ENCODE measurements at regions not wholly inside any gene's neighbourhood (a gene's known extent, or its start where the extent isn't known, plus 50 kb on each side); places are given as distances from the start of the nearest gene placed in this dataset.
"Not testable (repeated sequence)": the region's sequence is repeated elsewhere in the genome, so short reads cannot be mapped to it uniquely, and the experiment has no call there.

DNA sequence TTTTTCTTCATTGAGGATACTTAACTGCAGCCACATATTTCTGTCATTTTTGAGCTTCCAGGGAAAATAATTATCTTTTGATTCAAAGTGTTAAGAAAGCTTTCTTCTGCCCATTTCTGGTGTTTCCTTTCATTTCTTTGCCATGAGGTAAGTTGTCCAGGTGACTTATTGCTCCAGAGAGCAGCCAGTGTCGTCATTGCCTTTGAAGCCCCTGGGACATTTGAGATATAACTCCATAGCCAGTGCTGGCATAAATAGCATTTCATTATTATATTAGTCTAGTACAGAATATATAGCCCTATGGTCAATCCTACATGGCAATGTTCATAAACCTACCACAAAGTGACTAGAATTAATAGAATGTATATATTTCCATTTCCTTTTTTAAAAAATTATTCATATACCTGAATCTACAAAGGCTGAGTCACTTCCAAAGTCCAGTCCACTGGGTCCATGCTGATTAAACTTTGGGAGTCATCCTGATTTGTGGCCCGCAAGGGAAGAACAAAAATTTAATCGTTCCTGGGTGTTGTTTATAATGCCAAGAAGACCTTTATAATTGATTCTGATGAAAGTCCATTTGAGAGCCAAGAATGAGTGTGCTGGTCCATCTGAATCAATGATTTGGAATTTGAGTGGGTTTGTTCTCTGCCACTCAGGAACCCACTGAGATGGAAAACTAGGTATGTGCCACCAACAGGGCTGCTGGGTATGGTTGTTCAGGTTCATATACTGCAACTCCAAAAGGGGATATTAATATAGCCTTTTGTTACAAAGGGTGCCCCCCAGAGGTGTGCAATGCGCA lies 221.8 kb upstream of the PLXNA2 start:
- no peaks in the 10 kb centered on the region for H3K9me3 ChIP-seq (ENCODE audit: low read length)
- no peaks in the 10 kb centered on the region for H3K36me3 ChIP-seq (ENCODE audit: insufficient read depth, low read length)
- no peak overlapping the region for H3K4me3 ChIP-seq (ENCODE audit: low read length)
- no peaks in the 10 kb centered on the region for H3K27me3 ChIP-seq (ENCODE audit: insufficient read depth, low read length)
- H2AFZ ChIP-seq (ENCODE audit: low read depth, low read length): no peak overlapping the region
- H3K4me1 ChIP-seq (ENCODE audit: insufficient read depth, low read length): no peaks in the 10 kb centered on the region

GRCh38 chr1:208467151-208467780 lies 223.1 kb upstream of the PLXNA2 start:
- Histone ChIP-seq H3K9me3 (ENCODE audit: low read length) (no peaks in the 10 kb centered on the region), H3K4me3 (ENCODE audit: low read length) (no peak overlapping the region), H3K27me3 (ENCODE audit: insufficient read depth, low read length) (no peaks in the 10 kb centered on the region), H2AFZ (ENCODE audit: low read depth, low read length) (no peak overlapping the region), H3K36me3 (ENCODE audit: insufficient read depth, low read length) (no peaks in the 10 kb centered on the region), H3K4me1 (ENCODE audit: insufficient read depth, low read length) (no peaks in the 10 kb centered on the region)

- H3K36me3 ChIP-seq (ENCODE audit: insufficient read depth, low read length): no peaks in the 10 kb centered on the region
- no peaks in the 10 kb centered on the region for H3K9me3 ChIP-seq (ENCODE audit: low read length)
- no peaks in the 10 kb centered on the region for H3K27me3 ChIP-seq (ENCODE audit: insufficient read depth, low read length)
- no peak overlapping the region for H3K4me3 ChIP-seq (ENCODE audit: low read length)
- no peak overlapping the region for H2AFZ ChIP-seq (ENCODE audit: low read depth, low read length)
- H3K4me1 ChIP-seq (ENCODE audit: insufficient read depth, low read length): no peaks in the 10 kb centered on the region
Observed at GRCh38 chr1:208475449-208475848, 231.3 kb upstream of the PLXNA2 start.

DNA sequence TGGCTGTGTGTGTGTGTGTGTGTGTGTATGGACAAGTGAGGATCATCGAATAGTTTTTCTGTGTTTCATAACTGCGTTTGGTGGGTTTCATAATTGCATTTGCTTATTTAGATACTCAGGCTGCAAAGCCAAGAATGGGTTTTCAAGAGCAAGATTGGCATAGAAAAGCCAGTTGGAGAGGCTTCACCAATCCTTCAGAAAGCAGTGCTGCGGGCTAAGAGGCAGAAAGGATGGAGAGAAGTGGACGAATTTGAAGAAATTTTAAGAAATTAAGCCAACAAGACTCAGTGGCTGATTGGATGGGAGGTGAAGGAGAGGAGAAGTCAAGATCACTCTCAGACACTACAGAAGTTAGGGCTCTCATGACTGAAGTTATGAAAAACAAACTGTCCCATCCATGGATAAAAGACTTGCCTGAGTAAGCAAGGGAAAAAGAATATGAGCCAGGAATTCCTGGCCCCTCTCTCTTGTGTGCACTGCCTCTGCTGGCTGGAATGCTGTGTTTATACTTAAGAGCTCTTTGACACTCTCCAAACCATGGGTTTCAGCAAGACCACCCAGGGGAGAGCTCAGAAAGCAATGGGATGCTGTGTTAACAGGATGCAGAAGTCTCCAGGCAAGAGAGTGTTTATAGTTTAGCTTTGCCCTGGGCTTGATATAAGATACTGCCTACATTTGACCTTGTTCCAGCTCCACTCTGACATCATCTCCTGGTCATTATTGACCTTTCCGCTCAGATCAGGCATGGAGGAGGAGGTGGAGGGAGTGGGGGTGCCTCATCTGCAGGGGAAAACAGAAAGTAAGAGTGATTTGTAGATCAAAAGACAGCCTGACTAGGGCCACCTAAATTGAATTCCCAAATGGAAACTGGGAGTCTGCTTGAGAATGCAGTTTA lies 232.0 kb upstream of the PLXNA2 start:
- Histone ChIP-seq H3K9me3 (ENCODE audit: low read length) (no peaks in the 10 kb centered on the region), H3K4me1 (ENCODE audit: insufficient read depth, low read length) (no peaks in the 10 kb centered on the region), H3K4me3 (ENCODE audit: low read length) (no peak overlapping the region), H2AFZ (ENCODE audit: low read depth, low read length) (no peak overlapping the region), H3K36me3 (ENCODE audit: insufficient read depth, low read length) (no peaks in the 10 kb centered on the region), H3K27me3 (ENCODE audit: insufficient read depth, low read length) (no peaks in the 10 kb centered on the region)

DNA sequence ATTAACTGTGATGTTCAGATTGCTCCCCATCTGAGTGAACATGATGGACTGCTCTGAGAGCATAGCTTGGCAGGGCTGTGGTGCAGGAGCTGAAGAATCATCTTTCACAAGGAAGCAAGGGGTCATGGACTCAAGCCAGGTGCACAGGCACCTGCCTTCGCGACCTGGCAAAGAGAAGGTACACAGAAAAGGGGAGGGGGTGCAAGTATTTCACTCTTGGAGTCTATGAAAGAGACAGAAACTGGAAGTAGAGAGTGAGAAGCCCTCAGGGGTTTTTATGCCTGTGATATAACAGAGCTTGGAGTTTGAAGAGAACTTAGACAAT lies 232.6 kb upstream of the PLXNA2 start:
- Histone ChIP-seq H3K9me3 (ENCODE audit: low read length) (no peaks in the 10 kb centered on the region), H3K27me3 (ENCODE audit: insufficient read depth, low read length) (no peaks in the 10 kb centered on the region), H3K4me3 (ENCODE audit: low read length) (no peak overlapping the region), H3K36me3 (ENCODE audit: insufficient read depth, low read length) (no peaks in the 10 kb centered on the region), H3K4me1 (ENCODE audit: insufficient read depth, low read length) (no peaks in the 10 kb centered on the region), H2AFZ (ENCODE audit: low read depth, low read length) (no peak overlapping the region)

GRCh38 chr1:208479435-208479834 lies 235.3 kb upstream of the PLXNA2 start:
- Histone ChIP-seq H3K4me1 (ENCODE audit: insufficient read depth, low read length) (no peaks in the 10 kb centered on the region), H3K36me3 (ENCODE audit: insufficient read depth, low read length) (no peaks in the 10 kb centered on the region), H3K4me3 (ENCODE audit: low read length) (no peak overlapping the region), H3K9me3 (ENCODE audit: low read length) (no peaks in the 10 kb centered on the region), H2AFZ (ENCODE audit: low read depth, low read length) (no peak overlapping the region), H3K27me3 (ENCODE audit: insufficient read depth, low read length) (no peaks in the 10 kb centered on the region)

- H3K4me1 ChIP-seq (ENCODE audit: insufficient read depth, low read length): no peaks in the 10 kb centered on the region
Observed at GRCh38 chr1:208485512-208485911, 241.3 kb upstream of the PLXNA2 start.

DNA sequence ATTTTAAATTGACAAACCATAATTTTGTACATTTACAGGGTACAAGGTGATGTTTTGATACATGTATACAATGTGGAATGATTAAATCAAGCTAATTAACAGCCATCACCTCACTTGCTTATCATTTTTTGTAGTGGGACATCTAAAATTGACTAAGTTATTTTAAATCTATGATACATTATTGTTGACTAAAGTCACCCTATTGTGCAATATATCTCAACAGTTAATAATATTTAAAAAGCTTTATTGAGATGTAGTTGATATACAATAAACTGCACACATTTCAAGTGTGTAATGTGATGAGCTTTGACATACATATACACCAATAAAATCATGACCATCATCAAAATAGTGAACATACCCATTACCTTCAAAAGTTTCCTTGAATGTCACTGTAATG lies 242.5 kb upstream of the PLXNA2 start:
- Histone ChIP-seq H3K36me3 (ENCODE audit: insufficient read depth, low read length) (no peaks in the 10 kb centered on the region), H2AFZ (ENCODE audit: low read depth, low read length) (no peak overlapping the region), H3K4me3 (ENCODE audit: low read length) (no peak overlapping the region), H3K27me3 (ENCODE audit: insufficient read depth, low read length) (no peaks in the 10 kb centered on the region), H3K9me3 (ENCODE audit: low read length) (no peaks in the 10 kb centered on the region), H3K4me1 (ENCODE audit: insufficient read depth, low read length) (no peaks in the 10 kb centered on the region)

More at GRCh38 chr1:208485512-208485911, 241.3 kb upstream of the PLXNA2 start:
- no peak overlapping the region for H2AFZ ChIP-seq (ENCODE audit: low read depth, low read length)
- no peaks in the 10 kb centered on the region for H3K27me3 ChIP-seq (ENCODE audit: insufficient read depth, low read length)
- H3K9me3 ChIP-seq (ENCODE audit: low read length): no peaks in the 10 kb centered on the region
- H3K36me3 ChIP-seq (ENCODE audit: insufficient read depth, low read length): no peaks in the 10 kb centered on the region
- H3K4me3 ChIP-seq (ENCODE audit: low read length): no peak overlapping the region

- H3K27me3 ChIP-seq (ENCODE audit: insufficient read depth, low read length); H2AFZ ChIP-seq (ENCODE audit: low read depth, low read length); H3K4me3 ChIP-seq (ENCODE audit: low read length); H3K4me1 ChIP-seq (ENCODE audit: insufficient read depth, low read length); H3K9me3 ChIP-seq (ENCODE audit: low read length); H3K36me3 ChIP-seq (ENCODE audit: insufficient read depth, low read length): not testable (repeated sequence)
Observed at GRCh38 chr1:208488432-208488831, 244.2 kb upstream of the PLXNA2 start.

DNA sequence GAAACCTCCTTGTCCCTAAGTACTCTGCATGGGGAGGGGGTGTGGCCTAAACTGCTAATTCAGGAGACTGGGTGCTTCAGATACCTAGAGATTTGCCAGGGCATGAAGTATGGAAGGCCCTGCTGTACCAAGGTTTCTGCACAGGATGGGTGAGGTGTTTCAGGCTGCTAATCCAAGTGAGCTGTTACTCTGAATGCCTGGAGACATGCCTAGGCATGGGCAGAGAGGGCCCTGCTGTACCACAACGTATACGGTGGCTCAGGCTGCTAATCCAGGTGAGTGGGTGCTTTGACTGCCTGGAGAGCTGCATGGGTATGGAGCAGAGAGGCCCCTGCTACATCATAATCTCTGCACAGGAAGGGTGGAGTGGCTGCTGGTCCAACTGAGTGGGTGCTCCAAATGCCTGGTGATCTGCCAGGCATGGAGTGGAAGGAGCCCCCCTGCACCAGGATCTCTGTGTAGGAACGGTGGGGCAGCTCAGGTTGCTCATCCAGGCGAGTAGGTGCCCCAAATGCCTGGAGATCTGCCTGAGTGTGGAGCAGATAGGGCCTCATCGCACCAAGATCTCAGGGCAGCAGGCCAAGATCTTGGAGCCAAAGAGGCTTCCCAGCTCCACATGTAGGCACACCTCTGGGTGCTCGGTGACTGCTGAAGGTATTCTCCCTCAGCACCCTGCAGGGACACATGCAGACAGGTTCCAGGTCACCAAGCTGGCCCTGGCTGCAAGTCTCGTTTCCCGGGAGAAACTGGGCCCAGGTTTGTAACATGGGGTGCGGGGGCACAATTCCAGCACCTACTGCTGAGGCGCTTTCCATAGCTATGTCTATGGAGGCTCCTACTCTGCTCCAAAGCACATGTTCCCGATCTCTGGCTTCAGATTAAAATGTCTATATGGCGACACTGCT lies 252.5 kb upstream of the PLXNA2 start:
- H3K36me3 ChIP-seq (ENCODE audit: insufficient read depth, low read length): no peaks in the 10 kb centered on the region
- no peaks in the 10 kb centered on the region for H3K27me3 ChIP-seq (ENCODE audit: insufficient read depth, low read length)
- H3K9me3 ChIP-seq (ENCODE audit: low read length): no peaks in the 10 kb centered on the region
- H2AFZ ChIP-seq (ENCODE audit: low read depth, low read length): no peak overlapping the region
- no peak overlapping the region for H3K4me3 ChIP-seq (ENCODE audit: low read length)
- H3K4me1 ChIP-seq (ENCODE audit: insufficient read depth, low read length): no peaks in the 10 kb centered on the region

DNA sequence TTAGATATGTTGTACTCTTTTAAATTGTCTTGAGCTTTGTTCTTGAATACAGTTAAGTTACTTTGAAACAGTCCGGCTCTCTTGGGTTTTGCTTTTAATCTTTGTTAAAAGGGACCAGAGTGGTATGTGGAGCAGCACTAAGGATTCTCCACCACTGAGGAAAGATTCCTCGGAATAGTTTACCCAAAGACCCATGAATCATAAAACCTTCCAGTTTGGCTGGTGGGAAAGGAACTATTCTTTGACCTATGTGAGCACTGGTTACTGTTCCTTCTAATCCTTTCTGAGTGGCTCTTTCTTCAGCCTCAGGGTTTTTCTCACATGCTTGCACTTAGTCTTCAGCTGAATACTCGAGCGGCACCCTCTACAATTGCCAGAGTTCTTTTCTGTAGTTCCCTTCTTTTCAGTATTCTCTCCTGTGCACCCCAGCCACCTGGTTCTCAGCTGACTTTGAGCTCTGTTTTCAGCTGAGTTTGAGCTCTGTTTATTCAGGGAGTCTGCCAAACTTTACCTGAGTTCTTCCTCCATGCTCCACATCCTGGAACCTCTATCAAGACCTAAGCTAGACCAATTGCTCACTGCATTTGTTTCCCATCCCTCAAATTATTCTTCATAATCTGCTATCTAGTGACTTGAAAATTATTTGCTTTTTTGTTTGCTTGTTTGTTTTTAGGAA lies 253.8 kb upstream of the PLXNA2 start:
- no peak overlapping the region for H2AFZ ChIP-seq (ENCODE audit: low read depth, low read length)
- no peaks in the 10 kb centered on the region for H3K9me3 ChIP-seq (ENCODE audit: low read length)
- H3K4me1 ChIP-seq (ENCODE audit: insufficient read depth, low read length): no peaks in the 10 kb centered on the region
- H3K4me3 ChIP-seq (ENCODE audit: low read length): no peak overlapping the region
- no peaks in the 10 kb centered on the region for H3K27me3 ChIP-seq (ENCODE audit: insufficient read depth, low read length)
- H3K36me3 ChIP-seq (ENCODE audit: insufficient read depth, low read length): no peaks in the 10 kb centered on the region

GRCh38 chr1:208499026-208499425 lies 254.8 kb upstream of the PLXNA2 start:
- H3K9me3 ChIP-seq (ENCODE audit: low read length): no peaks in the 10 kb centered on the region

More at GRCh38 chr1:208499026-208499425, 254.8 kb upstream of the PLXNA2 start:
- H3K4me1 ChIP-seq (ENCODE audit: insufficient read depth, low read length): no peaks in the 10 kb centered on the region
- H3K36me3 ChIP-seq (ENCODE audit: insufficient read depth, low read length): no peaks in the 10 kb centered on the region
- no peak overlapping the region for H3K4me3 ChIP-seq (ENCODE audit: low read length)
- no peak overlapping the region for H2AFZ ChIP-seq (ENCODE audit: low read depth, low read length)
- H3K27me3 ChIP-seq (ENCODE audit: insufficient read depth, low read length): no peaks in the 10 kb centered on the region
